ENCODE measurements at regions not wholly inside any gene's neighbourhood (a gene's known extent, or its start where the extent isn't known, plus 50 kb on each side); places are given as distances from the start of the nearest gene placed in this dataset.
"Not testable (repeated sequence)": the region's sequence is repeated elsewhere in the genome, so short reads cannot be mapped to it uniquely, and the experiment has no call there.

DNA sequence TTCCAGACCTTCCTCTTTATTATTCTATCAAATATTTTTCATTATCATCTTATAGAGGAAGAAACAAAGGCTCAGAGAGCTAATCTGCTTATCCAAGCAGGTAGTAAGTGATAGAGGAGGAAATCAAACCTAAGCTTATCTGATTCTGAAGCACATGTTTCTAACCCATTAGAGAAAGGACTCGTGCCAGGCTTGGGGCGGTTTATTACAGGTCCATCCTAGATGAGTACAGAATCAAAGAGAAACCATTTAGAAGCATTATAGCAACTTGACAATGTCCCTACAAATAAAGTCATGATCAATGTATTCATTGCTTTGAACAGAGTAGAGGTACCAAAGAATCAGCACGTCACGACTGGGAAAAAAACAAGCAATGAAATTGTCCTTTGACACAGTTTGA, 303.0 kb downstream of the CYRIA start:
- no peak for ATAC-seq
- no peak for DNase-seq

DNA sequence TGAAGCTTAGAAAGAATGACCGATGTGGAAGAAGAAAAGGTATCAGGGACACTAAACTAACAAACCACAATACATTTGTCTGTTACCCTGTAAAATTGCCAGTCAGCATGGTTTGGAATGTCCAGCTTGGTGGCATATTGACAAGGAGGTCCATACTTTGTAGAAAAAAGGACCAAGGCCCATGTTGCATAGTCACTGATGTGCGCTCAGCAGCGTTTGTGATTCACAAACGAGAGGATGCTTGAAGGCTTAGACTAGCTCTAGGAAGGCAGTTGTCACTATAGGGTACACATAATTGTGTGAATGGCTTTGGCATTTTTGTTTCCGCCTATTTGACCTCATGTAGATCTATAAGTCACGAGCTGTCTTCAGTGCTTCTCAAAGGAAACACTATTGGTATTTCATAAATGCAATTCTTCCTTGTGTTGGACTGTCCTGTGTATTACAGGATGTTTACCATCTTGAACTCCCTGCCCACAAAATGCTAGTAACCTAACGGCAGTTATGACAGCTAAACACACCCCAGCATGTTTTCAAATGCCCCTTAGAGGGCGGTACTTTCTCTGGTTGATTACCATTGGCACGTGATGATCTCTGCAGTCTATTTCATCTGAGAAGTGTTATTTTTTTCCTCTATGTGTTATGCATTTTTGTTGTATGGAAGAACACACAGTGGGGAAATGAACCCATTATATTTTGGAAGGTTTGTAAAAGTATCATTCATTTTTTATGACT, 304.2 kb downstream of the CYRIA start:
- DNase-seq (no peak), ATAC-seq (no peak)

GRCh38 chr2:16359961-16360360, 305.7 kb downstream of the CYRIA start:
- no peak for ATAC-seq
- DNase-seq = no peak

- DNase-seq = no peak
- no peak for ATAC-seq
Observed at GRCh38 chr2:16357188-16357587, 308.4 kb downstream of the CYRIA start.

DNA sequence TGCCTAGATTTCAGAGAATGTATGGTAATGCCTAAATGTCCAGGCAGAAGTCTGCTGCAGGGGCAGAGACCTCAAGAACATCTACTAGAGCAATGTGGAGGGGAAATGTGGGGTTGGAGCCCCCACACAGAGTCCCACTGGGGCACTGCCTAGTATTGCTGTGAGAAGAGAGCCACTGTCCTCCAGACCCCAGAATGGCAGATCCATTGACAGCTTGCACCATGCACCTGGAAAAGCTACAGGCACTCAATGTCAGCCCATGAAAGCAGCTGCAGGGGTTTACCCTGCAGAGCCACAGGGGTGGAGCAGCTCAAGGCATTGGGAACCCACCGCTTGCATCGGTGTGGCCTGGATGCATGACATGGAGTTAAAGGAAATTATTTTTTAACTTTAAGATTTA, 314.1 kb downstream of the CYRIA start:
- ATAC-seq (no peak), DNase-seq (no peak)

- no peak for DNase-seq
- no peak for ATAC-seq
Observed at GRCh38 chr2:16351137-16351536, 314.5 kb downstream of the CYRIA start.

DNA sequence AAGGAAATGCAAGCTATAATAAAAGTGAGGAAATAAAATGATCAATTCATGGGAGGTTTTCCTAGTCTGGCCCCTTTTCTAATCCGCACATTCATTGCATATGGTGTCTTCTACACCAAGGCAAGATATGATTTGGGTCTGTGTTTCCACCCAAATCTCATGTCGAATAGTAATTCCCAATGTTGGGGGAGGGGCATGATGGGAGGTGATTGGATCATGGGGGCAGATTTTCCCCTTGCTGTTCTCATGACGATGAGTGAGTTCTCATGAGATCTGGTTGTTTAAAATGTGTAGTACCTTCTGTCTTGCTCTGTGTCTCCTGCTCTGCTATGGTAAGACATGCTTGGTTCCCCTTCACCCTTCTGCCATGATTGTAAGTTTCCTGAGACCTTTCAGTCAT, 315.4 kb downstream of the CYRIA start:
- DNase-seq (no peak), ATAC-seq (no peak)

GRCh38 chr2:16349811-16350210, 315.8 kb downstream of the CYRIA start:
- no peak for ATAC-seq
- DNase-seq = no peak

GRCh38 chr2:16348821-16349515, 316.7 kb downstream of the CYRIA start:
- ATAC-seq (no peak), DNase-seq (no peak)

- ATAC-seq = no peak
- no peak for DNase-seq
Observed at GRCh38 chr2:16346671-16347070, 319.0 kb downstream of the CYRIA start.

- not testable (repeated sequence) for DNase-seq, ATAC-seq
Observed at GRCh38 chr2:16345231-16345630, 320.4 kb downstream of the CYRIA start.

DNA sequence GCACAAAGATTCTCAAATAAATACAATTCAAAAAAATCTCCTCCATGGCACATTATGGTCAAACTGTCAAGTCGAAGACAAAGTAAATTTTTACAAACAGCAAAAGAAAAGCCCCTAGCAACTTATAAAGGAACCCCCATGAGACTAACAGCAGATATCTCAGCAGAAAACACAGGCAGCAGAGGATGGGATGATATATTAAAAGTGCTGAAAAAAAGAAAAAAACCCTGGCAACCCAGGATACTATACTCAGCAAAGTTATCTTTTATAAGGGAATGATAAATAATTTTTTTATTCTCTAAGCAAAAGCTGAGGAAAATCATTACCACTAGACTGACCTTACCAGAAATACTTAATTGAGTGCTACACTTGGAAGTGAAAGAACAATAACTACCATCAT, 326.4 kb downstream of the CYRIA start:
- DNase-seq = no peak

GRCh38 chr2:16338026-16338425, 327.6 kb downstream of the CYRIA start:
- DNase-seq = no peak
- ATAC-seq = no peak

More for the DNA sequence above, 326.4 kb downstream of the CYRIA start:
- no peak for ATAC-seq

DNA sequence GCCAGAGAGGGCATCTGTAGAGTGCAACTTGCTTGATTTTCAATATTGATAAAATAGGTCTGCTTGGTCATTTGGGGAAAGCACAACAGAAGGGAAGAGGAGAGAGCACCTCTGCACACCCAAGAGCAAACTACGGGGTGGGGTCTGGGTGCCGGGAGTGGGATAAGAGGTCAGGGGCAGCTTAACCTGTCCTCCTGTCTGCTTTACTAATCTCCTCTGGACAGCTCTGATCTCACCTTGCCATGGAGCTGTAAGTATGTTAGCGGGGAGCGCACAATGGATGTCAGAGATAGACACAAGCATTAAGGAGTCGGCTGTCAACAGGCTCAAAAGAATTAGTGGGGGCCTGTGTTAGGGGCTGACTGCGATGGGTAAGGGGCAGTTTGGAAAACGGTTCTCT, 328.7 kb downstream of the CYRIA start:
- ATAC-seq (no peak), DNase-seq (no peak)

DNA sequence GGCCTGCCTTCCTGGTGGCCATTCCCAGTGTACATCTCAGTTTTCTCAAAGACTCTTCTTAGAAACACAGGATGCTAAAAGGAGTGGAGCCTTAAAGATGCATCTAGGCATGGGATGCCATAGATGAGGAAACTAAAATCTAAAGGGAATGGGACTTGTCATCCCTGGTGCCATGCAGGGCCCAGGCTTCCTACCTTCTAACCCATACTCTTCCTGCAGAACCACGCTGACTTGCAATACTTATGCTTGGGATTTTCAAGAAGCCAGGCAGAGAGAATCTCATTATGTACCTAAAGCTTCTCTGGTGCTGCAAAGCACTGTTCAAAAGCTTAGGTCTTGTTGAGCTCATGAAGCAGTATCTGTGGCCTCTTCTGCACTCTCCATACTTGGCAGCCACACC, 329.1 kb downstream of the CYRIA start:
- DNase-seq (no peak), ATAC-seq (no peak)

- DNase-seq = no peak
- no peak for ATAC-seq
Observed at GRCh38 chr2:16335947-16336346, 329.7 kb downstream of the CYRIA start.

GRCh38 chr2:16335604-16335930, 330.1 kb downstream of the CYRIA start:
- DNase-seq = no peak
- no peak for ATAC-seq

- ATAC-seq = no peak
- DNase-seq = no peak
Observed at GRCh38 chr2:16334886-16335603, 330.6 kb downstream of the CYRIA start.

- no peak for ATAC-seq
- DNase-seq = no peak
Observed at GRCh38 chr2:16334366-16334765, 331.3 kb downstream of the CYRIA start.

DNA sequence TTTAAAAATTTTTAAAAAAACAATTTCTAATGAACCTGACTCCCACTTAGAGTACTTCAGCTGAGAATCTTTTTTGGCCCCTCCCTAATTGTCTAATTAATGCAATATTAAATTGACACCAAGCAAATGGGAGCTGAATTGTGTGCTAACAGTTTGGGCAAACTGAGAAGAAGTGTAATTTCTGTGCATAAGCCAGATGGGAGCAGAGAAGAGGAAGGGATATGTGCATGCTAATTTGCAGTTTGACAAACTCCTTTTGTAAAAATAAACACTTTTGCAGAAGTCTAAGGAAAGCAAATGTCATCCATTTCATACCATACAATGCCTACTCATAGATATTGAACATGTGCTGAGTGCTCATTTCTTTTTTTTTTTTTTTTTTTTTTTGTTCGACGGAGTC, 332.0 kb downstream of the CYRIA start:
- no peak for DNase-seq

DNA sequence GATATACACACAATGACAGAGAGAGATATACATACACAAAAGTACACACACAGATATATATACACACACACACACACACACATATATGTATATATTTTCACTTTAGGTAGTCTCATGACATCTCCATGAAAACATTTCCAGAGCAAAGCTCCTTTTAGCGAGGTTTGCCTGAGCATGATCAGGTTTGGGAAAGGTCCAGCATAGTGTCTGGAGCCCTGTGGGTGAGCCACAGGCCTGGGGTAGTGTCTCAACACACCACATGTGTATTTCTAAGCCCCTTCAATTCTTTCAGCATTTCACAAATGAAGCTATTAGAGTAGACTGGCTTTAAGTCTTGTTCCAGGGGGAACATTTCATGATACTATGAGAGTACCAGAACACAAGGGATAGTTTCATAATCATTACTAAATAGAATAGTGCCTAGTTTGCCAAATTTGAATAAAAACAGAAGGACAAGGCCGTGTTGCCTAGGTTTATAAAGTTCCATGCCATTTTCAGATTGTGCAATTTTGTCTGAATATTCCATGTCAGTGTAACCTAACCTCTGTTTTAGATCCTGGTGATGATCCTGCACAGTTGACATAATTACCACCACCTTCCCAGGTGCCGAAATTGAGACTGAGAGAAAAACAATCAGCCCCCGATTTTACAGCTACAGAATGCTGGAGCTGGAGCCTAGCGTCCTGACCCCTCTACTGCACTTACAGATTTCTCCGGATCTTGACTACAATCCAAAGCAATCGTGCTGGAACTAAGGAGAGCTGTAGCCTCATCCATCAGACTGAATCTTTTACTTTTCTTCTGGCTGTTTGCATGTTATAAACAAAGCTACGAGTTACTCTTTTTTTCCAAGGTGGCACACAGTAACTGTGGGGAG, 332.7 kb downstream of the CYRIA start:
- DNase-seq (no peak), ATAC-seq (no peak)

More for the DNA sequence above, 332.0 kb downstream of the CYRIA start:
- ATAC-seq = no peak

DNA sequence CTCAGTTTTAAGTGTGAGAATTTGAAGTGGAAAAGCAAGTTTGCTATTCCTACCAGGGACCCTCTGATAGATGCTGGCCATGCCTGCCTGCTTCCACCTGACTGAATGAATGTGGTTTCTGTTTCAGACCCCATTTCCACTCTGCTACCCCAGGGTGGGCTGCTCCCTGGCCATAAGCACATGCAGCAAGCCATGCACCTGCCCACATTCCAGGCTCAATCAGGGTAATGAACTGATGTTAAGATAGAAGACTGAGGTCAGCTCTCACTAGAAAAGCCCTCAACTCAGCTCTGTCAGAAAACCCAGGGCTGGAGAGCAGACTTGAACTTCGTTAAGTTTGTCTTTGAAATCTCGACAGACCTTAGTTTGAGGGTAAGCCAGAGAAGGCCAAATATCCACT, 333.9 kb downstream of the CYRIA start:
- no peak for ATAC-seq

More for the DNA sequence above, 333.9 kb downstream of the CYRIA start:
- no peak for DNase-seq

Measured in stimulated activated naive CD8-positive, alpha-beta T cell treated with anti-CD3 and anti-CD28 coated beads, Interleukin-15, Interleukin-2, amounts not matched to agents 100 U/mL and 50 U/mL, for 24 hours (primary cell).